Type B pancreatic cell (in vitro differentiated cells): ENCODE measurements at regions not wholly inside any gene's neighbourhood (a gene's known extent, or its start where the extent isn't known, plus 50 kb on each side); places are given as distances from the start of the nearest gene placed in this dataset.

ENCODE experiments used
- DNase-seq: peaks from one replicate; pipeline ENCODE4 v3.0.0; 2021; ENCODE audit warnings: mixed read lengths; ENCODE audit not compliant: unreplicated experiment; ENCODE audit errors: extremely low spot score
- H3K27ac Mint-ChIP-seq: 2 replicates; pipeline ENCODE4 v1.8.0; 2021; ENCODE audit warnings: mild to moderate bottlenecking, mixed read lengths
- H3K27me3 Mint-ChIP-seq: 2 replicates; pipeline ENCODE4 v1.8.0; 2021; ENCODE audit warnings: mixed read lengths
- H3K36me3 Mint-ChIP-seq: 2 replicates; pipeline ENCODE4 v1.8.0; 2021; ENCODE audit warnings: mixed read lengths
- H3K4me1 Mint-ChIP-seq: one replicate; pipeline ENCODE4 v1.8.0; 2021; ENCODE audit warnings: mixed read lengths; ENCODE audit not compliant: unreplicated experiment
- H3K4me3 Mint-ChIP-seq: 2 replicates; pipeline ENCODE4 v1.8.0; 2021; ENCODE audit warnings: mild to moderate bottlenecking, mixed read lengths
- H3K9me3 Mint-ChIP-seq: 2 replicates; pipeline ENCODE4 v1.8.0; 2021; ENCODE audit warnings: mixed read lengths
- TF ChIP-seq, protein P1 (sequence below): fragments of 200-600 bp; sonication (generic); conservative IDR thresholded peaks from 2 replicates; pipeline ENCODE4 v1.5.0; 2021; ENCODE audit warnings: antibody characterized with exemption, mild to moderate bottlenecking

- Mint-ChIP-seq H3K4me3 (no peak overlapping the region), H3K9me3 (no peaks in the 10 kb centered on the region), H3K27me3 (no peaks in the 10 kb centered on the region), H3K27ac (peak overlapping the region; percentile 2), H3K36me3 (no peaks in the 10 kb centered on the region), H3K4me1 (peaks cover 11% of the 10 kb centered on the region)
- TF ChIP-seq, protein P1, sequence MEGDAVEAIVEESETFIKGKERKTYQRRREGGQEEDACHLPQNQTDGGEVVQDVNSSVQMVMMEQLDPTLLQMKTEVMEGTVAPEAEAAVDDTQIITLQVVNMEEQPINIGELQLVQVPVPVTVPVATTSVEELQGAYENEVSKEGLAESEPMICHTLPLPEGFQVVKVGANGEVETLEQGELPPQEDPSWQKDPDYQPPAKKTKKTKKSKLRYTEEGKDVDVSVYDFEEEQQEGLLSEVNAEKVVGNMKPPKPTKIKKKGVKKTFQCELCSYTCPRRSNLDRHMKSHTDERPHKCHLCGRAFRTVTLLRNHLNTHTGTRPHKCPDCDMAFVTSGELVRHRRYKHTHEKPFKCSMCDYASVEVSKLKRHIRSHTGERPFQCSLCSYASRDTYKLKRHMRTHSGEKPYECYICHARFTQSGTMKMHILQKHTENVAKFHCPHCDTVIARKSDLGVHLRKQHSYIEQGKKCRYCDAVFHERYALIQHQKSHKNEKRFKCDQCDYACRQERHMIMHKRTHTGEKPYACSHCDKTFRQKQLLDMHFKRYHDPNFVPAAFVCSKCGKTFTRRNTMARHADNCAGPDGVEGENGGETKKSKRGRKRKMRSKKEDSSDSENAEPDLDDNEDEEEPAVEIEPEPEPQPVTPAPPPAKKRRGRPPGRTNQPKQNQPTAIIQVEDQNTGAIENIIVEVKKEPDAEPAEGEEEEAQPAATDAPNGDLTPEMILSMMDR, result no peak
- DNase-seq, result no peak
These were observed 550.7 kb downstream of the RIT2 start for GRCh38 chr18:42564761-42565160.

GRCh38 chr18:42568773-42569172, 546.7 kb downstream of the RIT2 start:
- Mint-ChIP-seq H3K9me3 (no peaks in the 10 kb centered on the region), H3K36me3 (no peaks in the 10 kb centered on the region)

GRCh38 chr18:42574871-42575270, 540.6 kb downstream of the RIT2 start:
- Mint-ChIP-seq H3K4me1 (no peaks in the 10 kb centered on the region), H3K27ac (no peak overlapping the region), H3K9me3 (no peaks in the 10 kb centered on the region), H3K36me3 (no peaks in the 10 kb centered on the region), H3K4me3 (no peak overlapping the region), H3K27me3 (peaks cover 8% of the 10 kb centered on the region)
- TF ChIP-seq, protein P1, result no peak
- DNase-seq, result no peak

More at GRCh38 chr18:42568773-42569172, 546.7 kb downstream of the RIT2 start:
- Mint-ChIP-seq H3K4me1 (peaks cover 11% of the 10 kb centered on the region), H3K27me3 (no peaks in the 10 kb centered on the region), H3K27ac (no peak overlapping the region), H3K4me3 (no peak overlapping the region)
- no peak for DNase-seq
- TF ChIP-seq, protein P1, result no peak

DNA sequence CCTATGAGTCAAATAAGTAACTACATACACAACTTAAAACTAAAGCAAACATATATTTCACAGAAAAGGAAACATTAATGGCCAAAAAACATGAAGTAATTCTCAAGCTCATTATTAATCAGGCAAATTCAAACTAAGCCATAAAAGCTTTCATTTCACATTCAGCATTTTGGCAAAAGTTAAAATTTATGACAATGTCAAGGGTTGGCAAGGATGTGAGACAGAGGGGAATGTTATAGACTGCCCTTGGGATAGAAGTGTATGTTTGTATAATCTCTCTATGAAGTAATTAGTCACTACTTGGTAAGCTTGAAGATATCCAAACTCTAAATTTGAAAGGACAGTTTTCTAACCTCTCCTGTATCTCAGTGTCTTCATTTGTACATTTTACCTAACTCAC, 539.4 kb downstream of the RIT2 start:
- Mint-ChIP-seq H3K9me3 (no peaks in the 10 kb centered on the region), H3K27ac (no peak overlapping the region), H3K4me3 (no peak overlapping the region), H3K27me3 (peaks cover 8% of the 10 kb centered on the region), H3K36me3 (no peaks in the 10 kb centered on the region), H3K4me1 (no peaks in the 10 kb centered on the region)
- DNase-seq, result no peak
- TF ChIP-seq, protein P1, result no peak

- Mint-ChIP-seq H3K4me1 (no peaks in the 10 kb centered on the region), H3K4me3 (no peak overlapping the region), H3K27ac (no peak overlapping the region), H3K9me3 (no peaks in the 10 kb centered on the region), H3K36me3 (no peaks in the 10 kb centered on the region), H3K27me3 (peaks cover 13% of the 10 kb centered on the region)
- no peak for DNase-seq
- TF ChIP-seq, protein P1, result no peak
These were observed 536.7 kb downstream of the RIT2 start for GRCh38 chr18:42578792-42579191.

DNA sequence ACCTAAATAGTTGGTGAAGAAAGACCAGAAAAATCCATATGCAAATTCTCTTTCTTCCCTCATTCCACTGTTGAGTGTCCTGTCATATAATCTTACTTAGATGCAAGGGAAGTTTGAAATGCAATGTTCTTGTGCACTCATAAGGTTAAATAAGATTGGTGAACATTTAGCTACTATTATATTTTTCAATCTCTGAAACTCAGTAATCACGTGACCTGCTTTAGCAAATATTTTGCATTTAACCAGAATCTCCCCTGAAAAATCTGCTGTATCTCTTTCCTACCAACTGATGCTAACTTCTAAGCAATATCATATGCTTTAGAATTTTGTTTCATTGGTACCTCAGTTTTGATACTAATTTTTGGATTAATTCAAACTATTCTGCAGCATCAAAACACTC, 533.2 kb downstream of the RIT2 start:
- H3K36me3 Mint-ChIP-seq, result no peaks in the 10 kb centered on the region
- H3K27me3 Mint-ChIP-seq, result peaks cover 6% of the 10 kb centered on the region
- H3K27ac Mint-ChIP-seq, result no peak overlapping the region
- H3K9me3 Mint-ChIP-seq, result peaks cover 2% of the 10 kb centered on the region
- no peaks in the 10 kb centered on the region for H3K4me1 Mint-ChIP-seq
- H3K4me3 Mint-ChIP-seq, result no peak overlapping the region
- TF ChIP-seq, protein P1, result no peak
- no peak for DNase-seq
